IMR-90 (cell line): ENCODE measurements at regions not wholly inside any gene's neighbourhood (a gene's known extent, or its start where the extent isn't known, plus 50 kb on each side); places are given as distances from the start of the nearest gene placed in this dataset.

ENCODE experiments used
- ATAC-seq: fragments of 200-7000 bp; cut with Tn5 transposase; 2 replicates; pipeline ENCODE4 v1.9.1; 2020; ENCODE audit warnings: low read depth, mild to moderate bottlenecking, moderate library complexity
- BruUV-seq: library from RNA; stranded (reverse); fragments of 400-500 nt; replicated peaks from 2 replicates; lab custom pipeline; 2021; lab: Mats Ljungman, UMichigan
- CTCF ChIA-PET: fragments of 300-600 bp; formaldehyde crosslinking; extraction: SDS; loops from one replicate; lab custom pipeline; 2021; ENCODE audit warnings: antibody characterized with exemption; lab: Yijun Ruan, JAX
- POLR2A ChIA-PET: fragments of 300-600 bp; sonication (Branson Sonifier 250); formaldehyde crosslinking; loops from one replicate; lab custom pipeline; 2022; ENCODE audit warnings: antibody characterized with exemption; ENCODE audit not compliant: unreplicated experiment; lab: Charles Lee
- DNase-seq: peaks from one replicate; pipeline ENCODE4 v3.0.0; 2013
- H2AFZ ChIP-seq: replicated peaks from 2 replicates; pipeline ENCODE3; 2013; ENCODE audit warnings: low read length, mild to moderate bottlenecking; ENCODE audit not compliant: poor library complexity
- H2AK5ac ChIP-seq: 2 replicates; pipeline ENCODE4 v1.6.1; 2013; ENCODE audit warnings: low read depth, low read length, inconsistent platforms
- H2AK9ac ChIP-seq: replicated peaks from 2 replicates; pipeline ENCODE3; 2013; ENCODE audit warnings: mild to moderate bottlenecking, low read depth, low read length, moderate library complexity; ENCODE audit not compliant: poor library complexity
- H2BK120ac ChIP-seq: 2 replicates; pipeline ENCODE4 v1.6.1; 2013; ENCODE audit warnings: low read depth, low read length, inconsistent platforms
- H2BK15ac ChIP-seq: 3 replicates; pipeline ENCODE4 v1.6.1; 2013; ENCODE audit warnings: low read depth, low read length, inconsistent platforms
- H2BK20ac ChIP-seq: 2 replicates; pipeline ENCODE4 v1.6.1; 2013; ENCODE audit warnings: low read depth, mild to moderate bottlenecking, inconsistent platforms, low read length, moderate library complexity
- H2BK5ac ChIP-seq: 2 replicates; pipeline ENCODE4 v1.6.1; 2013; ENCODE audit warnings: mild to moderate bottlenecking, low read depth, low read length, inconsistent platforms; ENCODE audit not compliant: poor library complexity, severe bottlenecking
- H3K14ac ChIP-seq: replicated peaks from 2 replicates; pipeline ENCODE4 v1.6.1; 2013; ENCODE audit warnings: low read depth, low read length, inconsistent platforms
- H3K18ac ChIP-seq: 2 replicates; pipeline ENCODE4 v1.6.1; 2013; ENCODE audit warnings: low read depth, low read length, control low read depth
- H3K23ac ChIP-seq: 2 replicates; pipeline ENCODE4 v1.6.1; 2013; ENCODE audit warnings: low read depth, low read length, inconsistent platforms
- H3K27ac ChIP-seq: 2 replicates; pipeline ENCODE4 v1.5.1; 2013; ENCODE audit warnings: mild to moderate bottlenecking, control low read depth, low read length; ENCODE audit not compliant: insufficient read depth
- H3K27me3 ChIP-seq: 2 replicates; pipeline ENCODE4 v1.6.1; 2013; ENCODE audit warnings: low read length; ENCODE audit not compliant: control insufficient read depth, insufficient read depth
- H3K36me3 ChIP-seq: 2 replicates; pipeline ENCODE4 v1.6.1; 2013; ENCODE audit warnings: low read length, mixed read lengths; ENCODE audit not compliant: control insufficient read depth, insufficient read depth
- H3K4ac ChIP-seq: 2 replicates; pipeline ENCODE4 v1.6.1; 2013; ENCODE audit warnings: low read depth, low read length, inconsistent platforms
- H3K4me1 ChIP-seq: 2 replicates; pipeline ENCODE4 v1.6.1; 2013; ENCODE audit warnings: low read length, mixed read lengths; ENCODE audit not compliant: control insufficient read depth, insufficient read depth
- H3K4me2 ChIP-seq: 2 replicates; pipeline ENCODE4 v1.6.1; 2013; ENCODE audit warnings: low read depth, mild to moderate bottlenecking, control low read depth, low read length, moderate library complexity
- H3K4me3 ChIP-seq: 2 replicates; pipeline ENCODE4 v1.5.1; 2013; ENCODE audit warnings: low read depth, mild to moderate bottlenecking, control low read depth, low read length, moderate library complexity; ENCODE audit not compliant: insufficient read depth
- H3K56ac ChIP-seq: 2 replicates; pipeline ENCODE4 v1.6.1; 2013; ENCODE audit warnings: low read length, inconsistent platforms; ENCODE audit not compliant: insufficient read depth; ENCODE audit errors: extremely low read depth
- H3K79me1 ChIP-seq, 2 experiments: 2 replicates each; pipeline ENCODE4 v1.6.1; 2013; ENCODE audit warnings: low read length in 2 of 2, inconsistent platforms in 1 of 2, low read depth in 1 of 2
- H3K9ac ChIP-seq: 2 replicates; pipeline ENCODE4 v1.6.1; 2013; ENCODE audit warnings: low read depth, low read length, control low read depth
- H3K9me1 ChIP-seq: 2 replicates; pipeline ENCODE4 v1.6.1; 2013; ENCODE audit warnings: low read length, inconsistent platforms; ENCODE audit not compliant: insufficient read depth
- H3K9me3 ChIP-seq: 2 replicates; pipeline ENCODE4 v1.6.1; 2013; ENCODE audit warnings: low read length; ENCODE audit not compliant: control insufficient read depth, insufficient read depth
- H4K20me1 ChIP-seq: 2 replicates; pipeline ENCODE4 v1.6.1; 2013; ENCODE audit warnings: low read length, inconsistent platforms; ENCODE audit not compliant: insufficient read depth
- H4K5ac ChIP-seq: 2 replicates; pipeline ENCODE4 v1.6.1; 2013; ENCODE audit warnings: mild to moderate bottlenecking, low read depth, low read length, control low read depth
- H4K8ac ChIP-seq, 2 experiments: 2 replicates each; pipeline ENCODE4 v1.6.1; 2013; ENCODE audit warnings: low read depth in 2 of 2, low read length in 2 of 2, control low read depth in 1 of 2, inconsistent platforms in 1 of 2
- H4K91ac ChIP-seq: 2 replicates; pipeline ENCODE4 v1.6.1; 2013; ENCODE audit warnings: low read depth, low read length, inconsistent platforms; ENCODE audit not compliant: insufficient read depth
- CEBPB ChIP-seq: IDR thresholded peaks from 2 replicates; pipeline ENCODE4 v1.6.1; 2012; ENCODE audit warnings: low read depth, low read length, improper control_type of control experiment
- CHD1 ChIP-seq: IDR thresholded peaks from 2 replicates; pipeline ENCODE4 v1.6.1; 2012; ENCODE audit warnings: low read depth, low read length, improper control_type of control experiment
- ELK1 ChIP-seq: fragments of 150-350 bp; IDR thresholded peaks from 2 replicates; pipeline ENCODE4 v1.6.1; 2016; ENCODE audit warnings: low read depth, mild to moderate bottlenecking, low read length, moderate library complexity, borderline replicate concordance
- FOS ChIP-seq: fragments of 150-350 bp; IDR thresholded peaks from 2 replicates; pipeline ENCODE4 v1.6.1; 2016; ENCODE audit warnings: low read depth, low read length
- MAFK ChIP-seq: IDR thresholded peaks from 2 replicates; pipeline ENCODE4 v1.6.1; 2012; ENCODE audit warnings: low read depth, low read length, improper control_type of control experiment
- MAZ ChIP-seq: IDR thresholded peaks from 2 replicates; pipeline ENCODE4 v1.6.1; 2012; ENCODE audit warnings: low read depth, mild to moderate bottlenecking, low read length, improper control_type of control experiment, moderate library complexity, borderline replicate concordance
- MXI1 ChIP-seq: IDR thresholded peaks from 2 replicates; pipeline ENCODE4 v1.6.1; 2012; ENCODE audit warnings: low read depth, mild to moderate bottlenecking, low read length, moderate library complexity, borderline replicate concordance
- NFE2L2 ChIP-seq: fragments of 150-350 bp; IDR thresholded peaks from 2 replicates; pipeline ENCODE4 v1.6.1; 2016; ENCODE audit warnings: low read depth, mild to moderate bottlenecking, low read length
- POLR2A ChIP-seq: IDR thresholded peaks from 2 replicates; pipeline ENCODE4 v1.6.1; 2012; ENCODE audit warnings: mild to moderate bottlenecking, low read depth, low read length
- RAD21 ChIP-seq: IDR thresholded peaks from 2 replicates; pipeline ENCODE4 v1.6.1; 2012; ENCODE audit warnings: low read length, improper control_type of control experiment
- RCOR1 ChIP-seq: IDR thresholded peaks from 2 replicates; pipeline ENCODE4 v1.6.1; 2012; ENCODE audit warnings: mild to moderate bottlenecking, low read length, improper control_type of control experiment; ENCODE audit not compliant: insufficient replicate concordance
- SMC3 ChIP-seq: fragments of 150-350 bp; IDR thresholded peaks from 2 replicates; pipeline ENCODE4 v1.6.1; 2016; ENCODE audit warnings: low read depth, mild to moderate bottlenecking, antibody characterized with exemption, low read length, moderate library complexity
- WGBS, 2 experiments: methylation state at CpG; one replicate each; pipeline versions ENCODE4 v1.1.5 to v1.1.7; 2013; ENCODE audit warnings: missing lambda C conversion rate in 2 of 2; ENCODE audit not compliant: insufficient read length in 1 of 2; ENCODE audit errors: extremely low coverage in 2 of 2; 5-methylcytosine and 5-hydroxymethylcytosine counted together
- dilution Hi-C: fragments of 300-500 bp; cut with HindIII; formaldehyde crosslinking; loops from one replicate; pipeline ENCODE4 v1.14.3; 2018; ENCODE audit warnings: low sequenced_read_pairs; ENCODE audit not compliant: unreplicated experiment
- in situ Hi-C: fragments of 300-500 bp; cut with MboI; formaldehyde crosslinking; loops from 3 replicates; pipeline ENCODE4 v1.14.3; 2019; ENCODE audit warnings: low sequenced_read_pairs, inconsistent platforms, mixed read lengths
- intact Hi-C: fragments of 100-400 bp; cut with micrococcal nuclease; formaldehyde crosslinking; loops from 2 replicates; pipeline ENCODE4 v1.10.0; 2022
- TF ChIP-seq, protein P1 (sequence below): conservative IDR thresholded peaks from 2 replicates; pipeline ENCODE4 v1.5.1; 2012; ENCODE audit warnings: mild to moderate bottlenecking, low read depth, low read length, improper control_type of control experiment
- TF ChIP-seq, protein P2 (sequence below): fragments of 150-350 bp; IDR thresholded peaks from 2 replicates; pipeline ENCODE4 v1.6.1; 2017; ENCODE audit warnings: mild to moderate bottlenecking, antibody characterized with exemption, low read length, low read depth

GRCh38 chr15:95346721-95347475 is 983.6 kb upstream of the NR2F2 start:
- Histone ChIP-seq H4K20me1 (no peaks in the 10 kb centered on the region), H2BK5ac (peak overlapping the region; percentile 71), H2AK5ac (no peak overlapping the region), H3K79me1 (no peaks in the 10 kb centered on the region), H3K14ac (0 out of 2 replicates have a peak overlapping the region, but pooled peaks have one; percentile 4), H3K27me3 (no peaks in the 10 kb centered on the region), H2BK20ac (peak overlapping the region; percentile 15; the same call in 1 of the 2 replicates), H3K4ac (peak overlapping the region; percentile 62; the same call in 1 of the 2 replicates), H4K8ac (0 out of 4 replicates have a peak overlapping the region, but pooled peaks of 1 of the 2 experiments have one; percentile 1), H3K23ac (no peak overlapping the region), H4K91ac (0 out of 2 replicates have a peak overlapping the region, but pooled peaks have one; percentile 40), H2AFZ (peak overlapping the region; percentile 44), H3K9me1 (no peaks in the 10 kb centered on the region), H2AK9ac (no peak overlapping the region), H2BK15ac (no peak overlapping the region), H3K9me3 (no peaks in the 10 kb centered on the region), H3K4me3 (no peak overlapping the region), H3K27ac (peak overlapping the region; percentile 44; the same call in 1 of the 2 replicates), H3K4me2 (peak overlapping the region; percentile 49; the same call in 1 of the 2 replicates), H3K56ac (no peak overlapping the region), H3K4me1 (peaks cover 7% of the 10 kb centered on the region), H2BK120ac (peak overlapping the region; percentile 66; the same call in 1 of the 2 replicates), H3K36me3 (no peaks in the 10 kb centered on the region), H4K5ac (peak overlapping the region; percentile 18; the same call in 1 of the 2 replicates), H3K9ac (no peak overlapping the region), H3K18ac (peak overlapping the region; percentile 21)
- WGBS, 2 experiments, result no CpG with 5 or more reads among the region's 5 CpGs
- CTCF ChIA-PET, result interaction anchor here (1.0 to 1.7 kb wide), 3 partner anchors 10 to 40 kb away, joined by 3 read pairs; no protein-coding TSS in a partner anchor
- POLR2A ChIA-PET, result no interaction called here
- intact Hi-C loops, result no loop called here
- dilution Hi-C loops, result no loop called here
- no TSS peak for BruUV-seq
- DNase-seq, result peak; percentile 42
- peak; percentile 82 for ATAC-seq
- in situ Hi-C loops, result no loop called here
- TF ChIP-seq FOS (no peak), POLR2A (no peak), NFE2L2 (no peak), ELK1 (no peak), MAFK (no peak), CHD1 (no peak), RCOR1 (no peak), SMC3 (no peak), MAZ (no peak), RAD21 (no peak), MXI1 (no peak), CEBPB (no peak)
- TF ChIP-seq, protein P1, sequence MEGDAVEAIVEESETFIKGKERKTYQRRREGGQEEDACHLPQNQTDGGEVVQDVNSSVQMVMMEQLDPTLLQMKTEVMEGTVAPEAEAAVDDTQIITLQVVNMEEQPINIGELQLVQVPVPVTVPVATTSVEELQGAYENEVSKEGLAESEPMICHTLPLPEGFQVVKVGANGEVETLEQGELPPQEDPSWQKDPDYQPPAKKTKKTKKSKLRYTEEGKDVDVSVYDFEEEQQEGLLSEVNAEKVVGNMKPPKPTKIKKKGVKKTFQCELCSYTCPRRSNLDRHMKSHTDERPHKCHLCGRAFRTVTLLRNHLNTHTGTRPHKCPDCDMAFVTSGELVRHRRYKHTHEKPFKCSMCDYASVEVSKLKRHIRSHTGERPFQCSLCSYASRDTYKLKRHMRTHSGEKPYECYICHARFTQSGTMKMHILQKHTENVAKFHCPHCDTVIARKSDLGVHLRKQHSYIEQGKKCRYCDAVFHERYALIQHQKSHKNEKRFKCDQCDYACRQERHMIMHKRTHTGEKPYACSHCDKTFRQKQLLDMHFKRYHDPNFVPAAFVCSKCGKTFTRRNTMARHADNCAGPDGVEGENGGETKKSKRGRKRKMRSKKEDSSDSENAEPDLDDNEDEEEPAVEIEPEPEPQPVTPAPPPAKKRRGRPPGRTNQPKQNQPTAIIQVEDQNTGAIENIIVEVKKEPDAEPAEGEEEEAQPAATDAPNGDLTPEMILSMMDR, result no peak
- TF ChIP-seq, protein P2, sequence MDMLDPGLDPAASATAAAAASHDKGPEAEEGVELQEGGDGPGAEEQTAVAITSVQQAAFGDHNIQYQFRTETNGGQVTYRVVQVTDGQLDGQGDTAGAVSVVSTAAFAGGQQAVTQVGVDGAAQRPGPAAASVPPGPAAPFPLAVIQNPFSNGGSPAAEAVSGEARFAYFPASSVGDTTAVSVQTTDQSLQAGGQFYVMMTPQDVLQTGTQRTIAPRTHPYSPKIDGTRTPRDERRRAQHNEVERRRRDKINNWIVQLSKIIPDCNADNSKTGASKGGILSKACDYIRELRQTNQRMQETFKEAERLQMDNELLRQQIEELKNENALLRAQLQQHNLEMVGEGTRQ, result no peak
